H9 (cell line): ENCODE measurements at regions not wholly inside any gene's neighbourhood (a gene's known extent, or its start where the extent isn't known, plus 50 kb on each side); places are given as distances from the start of the nearest gene placed in this dataset.

ENCODE experiments used
- DNase-seq: peaks from one replicate; pipeline ENCODE4 v3.0.0-alpha.2; 2017
- H2AFZ ChIP-seq: one replicate; pipeline ENCODE4 v1.6.1; 2013; ENCODE audit warnings: mild to moderate bottlenecking, low read length, control low read depth, moderate library complexity
- H2AK5ac ChIP-seq: 2 replicates; pipeline ENCODE4 v1.6.1; 2013; ENCODE audit warnings: low read length, control low read depth, mixed read lengths; ENCODE audit not compliant: insufficient read length
- H2BK120ac ChIP-seq: one replicate; pipeline ENCODE4 v1.6.1; 2013; ENCODE audit warnings: low read depth, mild to moderate bottlenecking, low read length, control low read depth, inconsistent platforms; ENCODE audit not compliant: poor library complexity, severe bottlenecking
- H2BK12ac ChIP-seq: 2 replicates; pipeline ENCODE4 v1.6.1; 2013; ENCODE audit warnings: low read length, control low read depth, mixed read lengths, low read depth; ENCODE audit not compliant: insufficient read length
- H2BK15ac ChIP-seq: 2 replicates; pipeline ENCODE4 v1.6.1; 2013; ENCODE audit warnings: low read depth, low read length, control low read depth
- H2BK20ac ChIP-seq: one replicate; pipeline ENCODE4 v1.6.1; 2013; ENCODE audit warnings: low read depth, mild to moderate bottlenecking, low read length, control low read depth, inconsistent platforms; ENCODE audit not compliant: poor library complexity, severe bottlenecking
- H2BK5ac ChIP-seq: 2 replicates; pipeline ENCODE4 v1.6.1; 2013; ENCODE audit warnings: low read length, control low read depth, mixed read lengths; ENCODE audit not compliant: insufficient read length
- H3K14ac ChIP-seq: 2 replicates; pipeline ENCODE4 v1.6.1; 2013; ENCODE audit warnings: low read length, control low read depth; ENCODE audit not compliant: insufficient read depth
- H3K18ac ChIP-seq: 2 replicates; pipeline ENCODE4 v1.6.1; 2013; ENCODE audit warnings: low read depth, mild to moderate bottlenecking, mixed read lengths, low read length, control low read depth; ENCODE audit not compliant: insufficient read length
- H3K23ac ChIP-seq: 2 replicates; pipeline ENCODE4 v1.6.1; 2013; ENCODE audit warnings: low read length, control low read depth, mixed read lengths, low read depth; ENCODE audit not compliant: insufficient read length
- H3K23me2 ChIP-seq: 2 replicates; pipeline ENCODE4 v1.6.1; 2013; ENCODE audit warnings: low read depth, mild to moderate bottlenecking, mixed read lengths, low read length, control low read depth; ENCODE audit not compliant: insufficient read length, poor library complexity, severe bottlenecking
- H3K27ac ChIP-seq: 2 replicates; pipeline ENCODE4 v1.5.1; 2013; ENCODE audit warnings: low read length, control low read depth, mixed read lengths, low read depth; ENCODE audit not compliant: insufficient read length
- H3K27me3 ChIP-seq: 2 replicates; pipeline ENCODE4 v1.6.1; 2013; ENCODE audit warnings: low read length, control low read depth, inconsistent platforms; ENCODE audit not compliant: insufficient read depth
- H3K4ac ChIP-seq: 2 replicates; pipeline ENCODE4 v1.6.1; 2013; ENCODE audit warnings: low read depth, mild to moderate bottlenecking, control low read depth, inconsistent platforms, low read length, moderate library complexity
- H3K4me1 ChIP-seq: 2 replicates; pipeline ENCODE4 v1.6.1; 2013; ENCODE audit warnings: low read length, control low read depth, inconsistent platforms; ENCODE audit not compliant: insufficient read depth
- H3K4me2 ChIP-seq: 2 replicates; pipeline ENCODE4 v1.6.1; 2013; ENCODE audit warnings: low read length, control low read depth, mixed read lengths; ENCODE audit not compliant: insufficient read length, insufficient read depth
- H3K56ac ChIP-seq: 2 replicates; pipeline ENCODE4 v1.6.1; 2013; ENCODE audit warnings: low read depth, mild to moderate bottlenecking, mixed read lengths, low read length, control low read depth; ENCODE audit not compliant: insufficient read length
- H3K79me1 ChIP-seq: 2 replicates; pipeline ENCODE4 v1.6.1; 2013; ENCODE audit warnings: low read depth, mild to moderate bottlenecking, moderate library complexity, low read length, control low read depth, inconsistent platforms; ENCODE audit not compliant: insufficient read depth, poor library complexity, severe bottlenecking
- H3K79me2 ChIP-seq: 2 replicates; pipeline ENCODE4 v1.6.1; 2013; ENCODE audit warnings: low read length, control low read depth, inconsistent platforms; ENCODE audit not compliant: insufficient read depth
- H3K9ac ChIP-seq: 2 replicates; pipeline ENCODE4 v1.6.1; 2013; ENCODE audit warnings: low read length, control low read depth, mixed read lengths; ENCODE audit not compliant: insufficient read length; ENCODE audit errors: extremely low read depth
- H3K9me3 ChIP-seq: one replicate; pipeline ENCODE4 v1.6.1; 2013; ENCODE audit warnings: low read depth, low read length, inconsistent platforms; ENCODE audit not compliant: control insufficient read depth
- H3T11ph ChIP-seq: one replicate; pipeline ENCODE4 v1.6.1; 2013; ENCODE audit warnings: mild to moderate bottlenecking, low read length, control low read depth, inconsistent platforms
- H4K20me1 ChIP-seq: one replicate; pipeline ENCODE4 v1.6.1; 2013; ENCODE audit not compliant: control insufficient read depth, insufficient read length, insufficient read depth
- H4K5ac ChIP-seq: 2 replicates; pipeline ENCODE4 v1.6.1; 2013; ENCODE audit warnings: low read depth, mild to moderate bottlenecking, mixed read lengths, low read length, control low read depth; ENCODE audit not compliant: insufficient read length
- H4K8ac ChIP-seq: replicated peaks from 2 replicates; pipeline ENCODE4 v1.6.1; 2013; ENCODE audit warnings: low read length, control low read depth, mixed read lengths, low read depth; ENCODE audit not compliant: insufficient read length
- H4K91ac ChIP-seq: 2 replicates; pipeline ENCODE4 v1.6.1; 2013; ENCODE audit warnings: low read depth, mild to moderate bottlenecking, moderate library complexity, mixed read lengths, low read length, control low read depth; ENCODE audit not compliant: insufficient read length
- H3K27ac Mint-ChIP-seq, 3 experiments: 2 replicates in 2 of 3; 3 replicates in 1 of 3; pipeline ENCODE4 v1.8.0; 2020 to 2021; ENCODE audit warnings: mixed read lengths in 3 of 3, mild to moderate bottlenecking in 1 of 3, moderate library complexity in 1 of 3
- H3K27me3 Mint-ChIP-seq: 2 replicates; pipeline ENCODE4 v1.8.0; 2021; ENCODE audit warnings: low read depth, mild to moderate bottlenecking, moderate library complexity, mixed read lengths
- H3K36me3 Mint-ChIP-seq, 3 experiments: 2 replicates in 2 of 3; 3 replicates in 1 of 3; pipeline ENCODE4 v1.8.0; 2020 to 2021; ENCODE audit warnings: low read depth in 3 of 3, mixed read lengths in 3 of 3; ENCODE audit not compliant: insufficient read depth in 1 of 3
- H3K4me1 Mint-ChIP-seq, 2 experiments: 2 replicates each; pipeline ENCODE4 v1.8.0; 2020; ENCODE audit warnings: mixed read lengths in 2 of 2
- H3K4me3 Mint-ChIP-seq, 2 experiments: 2 replicates in 1 of 2; 3 replicates in 1 of 2; pipeline ENCODE4 v1.8.0; 2020 to 2021; ENCODE audit warnings: mild to moderate bottlenecking in 2 of 2, mixed read lengths in 2 of 2, moderate library complexity in 1 of 2
- H3K9me3 Mint-ChIP-seq, 2 experiments: 2 replicates in 1 of 2; 3 replicates in 1 of 2; pipeline ENCODE4 v1.8.0; 2020; ENCODE audit warnings: mild to moderate bottlenecking in 2 of 2, mixed read lengths in 2 of 2, moderate library complexity in 1 of 2
- WGBS: extraction: QIAGEN DNeasy Blood & Tissue Kit; methylation state at CpG from one replicate; pipeline ENCODE4 v1.1.7; 2013; ENCODE audit warnings: missing lambda C conversion rate, low lambda C conversion rate, mixed read lengths; ENCODE audit not compliant: insufficient read length; ENCODE audit errors: extremely low coverage; 5-methylcytosine and 5-hydroxymethylcytosine counted together
- TF ChIP-seq, protein P1 (sequence below): fragments of 200-600 bp; sonication (generic); conservative IDR thresholded peaks from 3 replicates; pipeline ENCODE4 v1.8.0; 2021; ENCODE audit warnings: antibody characterized with exemption, mild to moderate bottlenecking

DNA sequence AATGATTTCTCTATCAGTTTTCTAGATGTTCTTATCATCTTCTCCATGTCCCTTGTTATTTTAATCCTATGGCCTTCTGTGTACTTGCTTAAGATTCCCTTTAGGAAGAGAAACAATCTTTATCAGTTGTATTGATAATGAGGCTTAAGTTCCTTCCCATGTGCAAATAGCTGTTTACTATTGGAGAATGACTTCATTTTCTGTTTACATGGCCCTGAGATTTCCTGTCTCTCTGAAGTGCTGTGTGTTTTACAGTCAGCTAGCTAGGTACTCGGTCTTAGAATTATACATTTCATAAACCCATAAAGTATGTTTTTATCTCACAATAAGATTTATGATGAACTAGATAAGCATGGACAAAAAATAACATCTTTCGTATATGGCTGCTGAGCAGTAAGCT, 67.5 kb upstream of the CCDC179 start:
- no peaks in the 10 kb centered on the region; the same call in 1 of the 2 replicates for H3K4me1 ChIP-seq
- H2BK5ac ChIP-seq: no peak overlapping the region
- H3K9me3 Mint-ChIP-seq: no peaks in the 10 kb centered on the region
- H2AK5ac ChIP-seq: no peak overlapping the region
- no peak for DNase-seq
- no peaks in the 10 kb centered on the region for H3K79me1 ChIP-seq
- WGBS: no CpG with 5 or more reads among the region's 2 CpGs
- H3K27ac ChIP-seq: no peak overlapping the region
- no peak overlapping the region for H2BK12ac ChIP-seq
- no peak overlapping the region for H2BK120ac ChIP-seq
- H4K91ac ChIP-seq: no peak overlapping the region
- no peak overlapping the region for H4K5ac ChIP-seq
- no peaks in the 10 kb centered on the region for H3K23me2 ChIP-seq
- no peaks in the 10 kb centered on the region for H3K9me3 ChIP-seq
- H3K23ac ChIP-seq: no peak overlapping the region
- H3K36me3 Mint-ChIP-seq: no peaks in the 10 kb centered on the region
- H3K4me2 ChIP-seq: no peak overlapping the region
- H3K18ac ChIP-seq: no peak overlapping the region
- no peaks in the 10 kb centered on the region for H4K20me1 ChIP-seq
- H3T11ph ChIP-seq: no peak overlapping the region
- no peak overlapping the region for H2BK15ac ChIP-seq
- H3K27me3 Mint-ChIP-seq: no peaks in the 10 kb centered on the region
- no peaks in the 10 kb centered on the region for H3K79me2 ChIP-seq
- peaks cover 14% of the 10 kb centered on the region in 2 experiments for H3K4me1 Mint-ChIP-seq
- no peak overlapping the region for H3K27ac Mint-ChIP-seq
- H3K27me3 ChIP-seq: no peaks in the 10 kb centered on the region
- no peak overlapping the region for H3K4me3 Mint-ChIP-seq
- no peak overlapping the region for H2AFZ ChIP-seq
- TF ChIP-seq, protein P1, sequence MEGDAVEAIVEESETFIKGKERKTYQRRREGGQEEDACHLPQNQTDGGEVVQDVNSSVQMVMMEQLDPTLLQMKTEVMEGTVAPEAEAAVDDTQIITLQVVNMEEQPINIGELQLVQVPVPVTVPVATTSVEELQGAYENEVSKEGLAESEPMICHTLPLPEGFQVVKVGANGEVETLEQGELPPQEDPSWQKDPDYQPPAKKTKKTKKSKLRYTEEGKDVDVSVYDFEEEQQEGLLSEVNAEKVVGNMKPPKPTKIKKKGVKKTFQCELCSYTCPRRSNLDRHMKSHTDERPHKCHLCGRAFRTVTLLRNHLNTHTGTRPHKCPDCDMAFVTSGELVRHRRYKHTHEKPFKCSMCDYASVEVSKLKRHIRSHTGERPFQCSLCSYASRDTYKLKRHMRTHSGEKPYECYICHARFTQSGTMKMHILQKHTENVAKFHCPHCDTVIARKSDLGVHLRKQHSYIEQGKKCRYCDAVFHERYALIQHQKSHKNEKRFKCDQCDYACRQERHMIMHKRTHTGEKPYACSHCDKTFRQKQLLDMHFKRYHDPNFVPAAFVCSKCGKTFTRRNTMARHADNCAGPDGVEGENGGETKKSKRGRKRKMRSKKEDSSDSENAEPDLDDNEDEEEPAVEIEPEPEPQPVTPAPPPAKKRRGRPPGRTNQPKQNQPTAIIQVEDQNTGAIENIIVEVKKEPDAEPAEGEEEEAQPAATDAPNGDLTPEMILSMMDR: no peak
- H3K56ac ChIP-seq: no peak overlapping the region
- no peak overlapping the region for H2BK20ac ChIP-seq
- H3K4ac ChIP-seq: no peak overlapping the region
- H3K9ac ChIP-seq: no peak overlapping the region
- H3K14ac ChIP-seq: no peak overlapping the region
- H4K8ac ChIP-seq: no peak overlapping the region
